Left ventricle myocardium inferior (tissue), 1 donor: ENCODE measurements at regions not wholly inside any gene's neighbourhood (a gene's known extent, or its start where the extent isn't known, plus 50 kb on each side); places are given as distances from the start of the nearest gene placed in this dataset.
"Not testable (repeated sequence)": the region's sequence is repeated elsewhere in the genome, so short reads cannot be mapped to it uniquely, and the experiment has no call there.

Source experiments
- DNase-seq: peaks from one replicate; pipeline ENCODE4 v3.0.0-alpha.2; 2020
- H3K27ac ChIP-seq: fragments of 200-600 bp; replicated peaks from 2 replicates; pipeline ENCODE4 v1.8.0; 2021
- H3K27me3 ChIP-seq: fragments of 200-600 bp; 2 replicates; pipeline ENCODE4 v1.8.0; 2021; ENCODE audit warnings: low read depth
- H3K36me3 ChIP-seq: fragments of 200-600 bp; 2 replicates; pipeline ENCODE4 v1.8.0; 2021
- H3K4me1 ChIP-seq: fragments of 200-600 bp; 2 replicates; pipeline ENCODE4 v1.8.0; 2021
- H3K4me3 ChIP-seq: fragments of 200-600 bp; 2 replicates; pipeline ENCODE4 v1.8.0; 2021; ENCODE audit warnings: mild to moderate bottlenecking, moderate library complexity
- H3K9me3 ChIP-seq: fragments of 200-600 bp; replicated peaks from 2 replicates; pipeline ENCODE4 v1.8.0; 2021
- CTCF ChIP-seq: fragments of 200-600 bp; IDR thresholded peaks from 2 replicates; pipeline ENCODE4 v1.8.0; 2021; ENCODE audit warnings: antibody characterized with exemption, mild to moderate bottlenecking, borderline replicate concordance
- intact Hi-C: fragments of 100-400 bp; cut with micrococcal nuclease; formaldehyde crosslinking; loops from one replicate; pipeline ENCODE4 v1.11.0; 2022
- donor health status: DM: no; HTN: yes; CAD: no; lungs with severe emphysema.

GRCh38 chrX:883588-883987, 253.0 kb downstream of the SHOX start:
- intact Hi-C loops: no loop called here
- Histone ChIP-seq H3K4me3 (no peak overlapping the region), H3K27me3 (no peaks in the 10 kb centered on the region), H3K9me3 (peaks cover 29% of the 10 kb centered on the region), H3K36me3 (no peaks in the 10 kb centered on the region), H3K27ac (no peak overlapping the region), H3K4me1 (no peaks in the 10 kb centered on the region)
- TF ChIP-seq CTCF: no peak
- no peak for DNase-seq

- H3K36me3 ChIP-seq, H3K27ac ChIP-seq, H3K4me3 ChIP-seq, DNase-seq, intact Hi-C loops, H3K27me3 ChIP-seq, H3K4me1 ChIP-seq: not testable (repeated sequence)
- peaks cover 22% of the 10 kb centered on the region for H3K9me3 ChIP-seq
Measured at GRCh38 chrX:879756-880698, 249.4 kb downstream of the SHOX start.

GRCh38 chrX:874061-874460, 243.5 kb downstream of the SHOX start:
- no peaks in the 10 kb centered on the region for H3K36me3 ChIP-seq
- no peaks in the 10 kb centered on the region for H3K4me1 ChIP-seq
- no peak overlapping the region for H3K4me3 ChIP-seq
- H3K27ac ChIP-seq: no peak overlapping the region
- peaks cover 33% of the 10 kb centered on the region for H3K9me3 ChIP-seq
- H3K27me3 ChIP-seq: peaks cover 13% of the 10 kb centered on the region
- intact Hi-C loops: no loop called here
- DNase-seq: no peak
- TF ChIP-seq CTCF: no peak

GRCh38 chrX:873016-873415, 242.4 kb downstream of the SHOX start:
- Histone ChIP-seq H3K27ac (no peak overlapping the region), H3K4me1 (no peaks in the 10 kb centered on the region), H3K27me3 (peaks cover 13% of the 10 kb centered on the region), H3K9me3 (peaks cover 33% of the 10 kb centered on the region), H3K36me3 (no peaks in the 10 kb centered on the region), H3K4me3 (no peak overlapping the region)
- no peak for TF ChIP-seq CTCF
- intact Hi-C loops: no loop called here
- no peak for DNase-seq

GRCh38 chrX:872090-872489, 241.5 kb downstream of the SHOX start:
- Histone ChIP-seq H3K27me3 (peaks cover 9% of the 10 kb centered on the region), H3K4me3 (no peak overlapping the region), H3K9me3 (peaks cover 24% of the 10 kb centered on the region), H3K4me1 (no peaks in the 10 kb centered on the region), H3K27ac (no peak overlapping the region), H3K36me3 (no peaks in the 10 kb centered on the region)
- intact Hi-C loops: no loop called here
- DNase-seq: no peak
- TF ChIP-seq CTCF: no peak

GRCh38 chrX:871626-872025, 241.0 kb downstream of the SHOX start:
- Histone ChIP-seq H3K4me3 (no peak overlapping the region), H3K27me3 (peaks cover 9% of the 10 kb centered on the region), H3K9me3 (peaks cover 21% of the 10 kb centered on the region), H3K27ac (no peak overlapping the region), H3K4me1 (no peaks in the 10 kb centered on the region), H3K36me3 (no peaks in the 10 kb centered on the region)
- no peak for DNase-seq
- intact Hi-C loops: no loop called here
- no peak for TF ChIP-seq CTCF
